ENCODE measurements at regions not wholly inside any gene's neighbourhood (a gene's known extent, or its start where the extent isn't known, plus 50 kb on each side); places are given as distances from the start of the nearest gene placed in this dataset.
"Not testable (repeated sequence)": the region's sequence is repeated elsewhere in the genome, so short reads cannot be mapped to it uniquely, and the experiment has no call there.

- TF ChIP-seq, protein P1, sequence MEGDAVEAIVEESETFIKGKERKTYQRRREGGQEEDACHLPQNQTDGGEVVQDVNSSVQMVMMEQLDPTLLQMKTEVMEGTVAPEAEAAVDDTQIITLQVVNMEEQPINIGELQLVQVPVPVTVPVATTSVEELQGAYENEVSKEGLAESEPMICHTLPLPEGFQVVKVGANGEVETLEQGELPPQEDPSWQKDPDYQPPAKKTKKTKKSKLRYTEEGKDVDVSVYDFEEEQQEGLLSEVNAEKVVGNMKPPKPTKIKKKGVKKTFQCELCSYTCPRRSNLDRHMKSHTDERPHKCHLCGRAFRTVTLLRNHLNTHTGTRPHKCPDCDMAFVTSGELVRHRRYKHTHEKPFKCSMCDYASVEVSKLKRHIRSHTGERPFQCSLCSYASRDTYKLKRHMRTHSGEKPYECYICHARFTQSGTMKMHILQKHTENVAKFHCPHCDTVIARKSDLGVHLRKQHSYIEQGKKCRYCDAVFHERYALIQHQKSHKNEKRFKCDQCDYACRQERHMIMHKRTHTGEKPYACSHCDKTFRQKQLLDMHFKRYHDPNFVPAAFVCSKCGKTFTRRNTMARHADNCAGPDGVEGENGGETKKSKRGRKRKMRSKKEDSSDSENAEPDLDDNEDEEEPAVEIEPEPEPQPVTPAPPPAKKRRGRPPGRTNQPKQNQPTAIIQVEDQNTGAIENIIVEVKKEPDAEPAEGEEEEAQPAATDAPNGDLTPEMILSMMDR (IDR thresholded peaks at IDR 0.05; ENCODE audit: low read length) = not testable (repeated sequence)
- TF ChIP-seq EZH2 (optimal IDR thresholded peaks at IDR 0.05; ENCODE audit: low read depth, low read length) = not testable (repeated sequence)
Measured at GRCh38 chr3:156068151-156068550, 52.2 kb upstream of the KCNAB1 start.
